ENCODE measurements at regions not wholly inside any gene's neighbourhood (a gene's known extent, or its start where the extent isn't known, plus 50 kb on each side); places are given as distances from the start of the nearest gene placed in this dataset.

DNA sequence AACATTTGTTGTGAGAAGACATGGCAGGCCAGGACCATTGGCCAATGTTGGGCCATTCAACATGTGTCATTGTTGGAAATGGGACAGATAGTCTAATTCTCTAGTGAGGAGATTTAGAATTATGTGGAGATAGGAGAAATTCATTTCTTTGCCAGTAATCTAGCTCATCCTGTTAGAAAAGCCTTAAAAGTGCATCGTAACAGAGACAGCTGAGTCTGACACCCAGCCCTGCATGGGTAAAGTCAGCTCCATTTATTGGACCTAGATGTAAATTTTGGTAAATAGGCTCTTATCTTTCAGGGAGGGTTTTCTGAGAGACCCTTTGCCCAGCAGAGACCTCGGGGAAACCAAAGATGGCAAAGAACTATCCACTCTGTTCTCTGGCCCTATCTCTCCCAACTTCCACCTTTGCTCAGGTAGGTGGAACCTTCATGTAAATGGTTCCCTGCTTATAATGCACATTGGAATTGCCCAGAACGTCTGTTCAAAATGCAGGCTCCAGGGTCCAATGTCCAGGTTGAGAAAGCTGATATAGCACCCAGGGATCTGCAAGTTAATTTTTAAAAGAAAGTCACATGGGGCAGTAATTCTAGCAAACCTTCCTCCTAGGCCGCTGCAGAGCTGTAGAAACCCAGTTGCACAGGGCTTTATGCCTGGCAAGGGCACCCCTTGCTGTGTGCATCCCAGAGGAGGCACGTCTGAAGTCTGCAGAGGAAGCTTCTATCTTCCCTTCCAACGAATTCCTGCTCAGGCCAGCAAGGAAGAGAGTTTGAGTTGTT is 365.9 kb upstream of the PROK2 start:
- Histone ChIP-seq H3K9me3 (no peaks in the 10 kb centered on the region), H3K27me3 (no peaks in the 10 kb centered on the region), H3K4me3 (no peak overlapping the region), H3K4me1 (peaks cover 0 to 39% (median 35%) of the 10 kb centered on the region in 4 donors), H3K27ac (no peak overlapping the region), H3K36me3 (no peaks in the 10 kb centered on the region)
- DNase-seq = no peak
- TF ChIP-seq, protein P1, sequence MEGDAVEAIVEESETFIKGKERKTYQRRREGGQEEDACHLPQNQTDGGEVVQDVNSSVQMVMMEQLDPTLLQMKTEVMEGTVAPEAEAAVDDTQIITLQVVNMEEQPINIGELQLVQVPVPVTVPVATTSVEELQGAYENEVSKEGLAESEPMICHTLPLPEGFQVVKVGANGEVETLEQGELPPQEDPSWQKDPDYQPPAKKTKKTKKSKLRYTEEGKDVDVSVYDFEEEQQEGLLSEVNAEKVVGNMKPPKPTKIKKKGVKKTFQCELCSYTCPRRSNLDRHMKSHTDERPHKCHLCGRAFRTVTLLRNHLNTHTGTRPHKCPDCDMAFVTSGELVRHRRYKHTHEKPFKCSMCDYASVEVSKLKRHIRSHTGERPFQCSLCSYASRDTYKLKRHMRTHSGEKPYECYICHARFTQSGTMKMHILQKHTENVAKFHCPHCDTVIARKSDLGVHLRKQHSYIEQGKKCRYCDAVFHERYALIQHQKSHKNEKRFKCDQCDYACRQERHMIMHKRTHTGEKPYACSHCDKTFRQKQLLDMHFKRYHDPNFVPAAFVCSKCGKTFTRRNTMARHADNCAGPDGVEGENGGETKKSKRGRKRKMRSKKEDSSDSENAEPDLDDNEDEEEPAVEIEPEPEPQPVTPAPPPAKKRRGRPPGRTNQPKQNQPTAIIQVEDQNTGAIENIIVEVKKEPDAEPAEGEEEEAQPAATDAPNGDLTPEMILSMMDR (IDR thresholded peaks at IDR 0.05) = no peak
- intact Hi-C loops (cut with DNase I; ENCODE audit: low total_unique reads) = no loop called here

DNA sequence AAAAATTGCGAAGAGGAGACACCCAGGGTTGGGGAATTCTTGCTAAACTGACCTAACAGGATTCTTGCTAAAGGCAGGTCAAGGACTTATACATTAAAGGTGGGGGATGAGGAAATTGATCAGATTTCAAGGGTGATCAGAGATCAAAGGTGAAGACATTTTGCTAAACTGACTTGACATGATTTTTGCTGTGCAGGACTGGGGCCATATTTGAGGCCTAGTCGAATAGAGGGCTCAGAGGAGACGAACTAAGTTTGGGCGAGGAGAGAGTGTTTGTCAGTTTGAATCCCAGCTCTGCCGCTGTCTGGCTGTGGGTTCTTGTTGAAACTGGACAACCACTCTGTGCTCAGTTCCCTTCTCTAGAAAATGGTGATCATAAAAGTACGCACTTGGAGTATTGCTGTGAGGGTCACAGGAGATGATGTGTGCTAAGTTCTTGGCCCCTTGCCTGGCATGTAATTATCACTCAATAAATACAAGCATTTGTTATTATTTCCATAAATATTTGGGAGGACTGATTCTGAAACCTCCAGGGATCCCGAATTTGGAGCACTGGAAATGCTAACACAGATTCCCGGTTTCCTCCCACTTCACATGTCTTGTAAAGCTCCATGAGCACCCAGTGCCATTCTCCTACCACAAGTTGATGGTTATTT is 364.8 kb upstream of the PROK2 start:
- intact Hi-C loops (cut with DNase I; ENCODE audit: low total_unique reads) = no loop called here

DNA sequence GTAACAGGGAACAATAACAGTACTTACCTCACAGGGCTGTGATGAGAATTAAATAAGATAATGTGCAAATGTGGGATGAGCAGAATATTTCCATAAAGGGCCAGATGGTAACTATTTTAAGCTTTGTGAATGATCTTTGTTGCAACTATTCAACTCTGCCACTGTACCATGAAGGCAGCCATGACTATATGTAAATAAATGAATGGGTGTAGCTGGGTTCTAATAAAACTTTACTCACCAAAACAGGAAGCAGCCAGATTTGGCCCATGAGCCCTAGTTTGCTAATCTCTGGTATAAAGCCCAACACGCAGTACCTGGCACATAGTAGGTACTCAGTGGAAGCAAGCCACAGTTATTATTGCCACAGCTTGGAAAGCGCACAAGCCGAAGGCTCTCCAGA is 362.7 kb upstream of the PROK2 start:
- H3K4me1 ChIP-seq = peaks cover 0 to 38% (median 15%) of the 10 kb centered on the region in 4 donors
- no peak for DNase-seq
- no peak overlapping the region for H3K4me3 ChIP-seq
- TF ChIP-seq, protein P1 (IDR thresholded peaks at IDR 0.05) = no peak
- H3K27ac ChIP-seq = no peak overlapping the region
- intact Hi-C loops (cut with DNase I; ENCODE audit: low total_unique reads) = no loop called here
- no peaks in the 10 kb centered on the region for H3K9me3 ChIP-seq
- H3K27me3 ChIP-seq = no peaks in the 10 kb centered on the region
- H3K36me3 ChIP-seq = no peaks in the 10 kb centered on the region

More for the DNA sequence above, 364.8 kb upstream of the PROK2 start:
- no peak overlapping the region for H3K4me3 ChIP-seq
- no peaks in the 10 kb centered on the region for H3K36me3 ChIP-seq
- no peak for DNase-seq
- H3K27me3 ChIP-seq = no peaks in the 10 kb centered on the region
- H3K9me3 ChIP-seq = no peaks in the 10 kb centered on the region
- TF ChIP-seq, protein P1 (IDR thresholded peaks at IDR 0.05) = no peak
- H3K4me1 ChIP-seq = peaks cover 0 to 40% (median 28%) of the 10 kb centered on the region in 4 donors
- no peak overlapping the region for H3K27ac ChIP-seq

DNA sequence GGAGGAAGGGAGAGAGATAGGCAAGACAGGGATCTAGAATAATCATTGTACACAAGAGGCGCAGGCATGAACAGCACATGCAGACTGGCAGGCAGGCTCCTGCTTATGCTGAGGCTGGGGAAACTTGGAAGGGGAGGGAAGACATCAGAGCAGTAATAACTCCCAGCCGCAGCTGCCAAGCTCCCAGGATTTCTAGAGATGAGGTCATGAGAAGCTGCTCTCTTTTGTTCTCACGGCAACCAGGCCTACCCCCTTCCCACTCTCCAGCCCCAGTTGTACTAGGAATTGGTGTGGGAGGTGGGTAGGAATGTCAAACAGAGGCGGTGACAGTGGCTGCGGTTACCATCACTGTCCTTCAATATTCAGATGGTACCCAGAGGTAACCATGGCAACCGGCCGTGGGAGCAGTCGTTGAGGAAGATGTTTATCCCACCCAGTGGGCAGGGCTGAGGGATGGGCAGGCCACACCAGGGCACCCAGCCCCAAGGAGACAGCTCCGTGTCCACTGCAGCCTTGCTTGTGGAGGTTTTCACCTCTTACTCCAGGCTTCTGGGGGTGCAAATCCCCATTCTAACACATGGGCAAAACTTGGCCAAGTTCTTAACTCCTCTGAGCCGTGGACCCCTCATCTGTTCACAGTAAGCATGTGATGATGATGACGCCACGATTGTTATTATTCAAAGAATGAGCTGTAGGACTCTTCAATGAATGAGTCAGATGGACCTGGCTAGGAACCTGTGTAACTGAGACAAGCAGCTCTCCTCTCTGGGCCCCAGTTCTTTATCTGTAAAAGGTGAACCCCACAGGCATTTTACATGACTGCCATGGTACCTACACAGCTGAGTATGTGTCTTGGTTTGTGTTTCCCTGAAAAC is 360.8 kb upstream of the PROK2 start:
- no peaks in the 10 kb centered on the region for H3K9me3 ChIP-seq
- peaks cover 0 to 29% (median 4%) of the 10 kb centered on the region in 4 donors for H3K4me1 ChIP-seq
- H3K36me3 ChIP-seq = no peaks in the 10 kb centered on the region
- no peak for DNase-seq
- H3K27me3 ChIP-seq = no peaks in the 10 kb centered on the region
- no peak overlapping the region for H3K27ac ChIP-seq
- H3K4me3 ChIP-seq = no peak overlapping the region
- TF ChIP-seq, protein P1 (IDR thresholded peaks at IDR 0.05) = no peak
- intact Hi-C loops (cut with DNase I; ENCODE audit: low total_unique reads) = no loop called here

DNA sequence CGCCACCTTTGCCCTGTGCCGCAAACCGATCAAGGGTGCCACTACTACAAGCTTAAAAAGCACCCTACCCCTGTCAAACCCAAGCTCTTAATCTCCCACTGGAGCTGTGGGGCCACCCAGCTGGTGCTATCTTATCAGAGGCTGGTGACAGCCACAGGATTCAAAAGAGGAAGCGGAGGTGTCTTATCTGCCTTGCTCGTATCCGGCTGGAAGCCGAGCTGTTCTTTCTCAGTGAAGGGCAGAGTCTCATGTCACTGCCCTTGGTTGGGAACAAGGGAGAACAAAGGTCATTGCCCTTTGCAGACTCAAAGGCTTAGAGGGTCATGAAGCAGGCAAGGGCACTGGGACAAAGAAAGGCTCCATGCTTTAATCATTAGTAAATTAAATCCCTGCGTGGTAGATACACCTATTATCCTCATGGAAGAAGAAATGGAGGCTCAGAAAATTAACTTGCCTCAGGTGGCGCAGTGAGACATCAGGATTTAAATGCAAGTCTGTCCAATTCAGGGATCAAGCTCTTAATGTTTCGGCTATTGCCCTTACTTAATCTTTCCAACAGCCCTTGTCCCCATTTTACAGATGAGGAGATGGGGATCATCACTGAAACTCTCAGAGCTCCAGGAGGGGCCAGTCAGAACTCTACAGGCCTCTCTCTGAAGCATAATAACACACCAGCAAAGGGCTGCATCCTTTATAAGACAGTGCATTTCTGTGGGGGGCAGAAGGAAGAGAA is 360.0 kb upstream of the PROK2 start:
- Histone ChIP-seq H3K27ac (no peak overlapping the region), H3K4me1 (peaks cover 0 to 29% (median 4%) of the 10 kb centered on the region in 4 donors), H3K4me3 (no peak overlapping the region), H3K36me3 (no peaks in the 10 kb centered on the region), H3K27me3 (no peaks in the 10 kb centered on the region), H3K9me3 (no peaks in the 10 kb centered on the region)
- DNase-seq = no peak
- intact Hi-C loops (cut with DNase I; ENCODE audit: low total_unique reads) = no loop called here
- TF ChIP-seq, protein P1 (IDR thresholded peaks at IDR 0.05) = no peak

Data from tibial artery (tissue), 4 donors.